Stomach (tissue), 8 donors: ENCODE measurements at regions not wholly inside any gene's neighbourhood (a gene's known extent, or its start where the extent isn't known, plus 50 kb on each side); places are given as distances from the start of the nearest gene placed in this dataset.

Experiments
- DNase-seq, 2 donors: peaks; one replicate each; pipeline versions ENCODE4 v3.0.0 to v3.0.0-alpha.2; 2013 to 2019
- H3K27ac ChIP-seq, 5 donors: fragments of 200-600 bp in 4 of 5; sonication (generic) in 4 of 5; one replicate each; pipeline ENCODE4 v1.5.1; 2013 to 2019; ENCODE audit warnings: mild to moderate bottlenecking in 1 of 5, moderate library complexity in 1 of 5
- H3K27me3 ChIP-seq, 3 donors: fragments of 200-600 bp; sonication (generic); one replicate each; pipeline ENCODE4 v1.5.1; 2017 to 2019; ENCODE audit warnings: mixed run types in 1 of 3
- H3K36me3 ChIP-seq, 4 donors: fragments of 200-600 bp; sonication (generic); 1 replicate in 3 of 4; 2 replicates in 1 of 4; pipeline ENCODE4 v1.5.1; 2016 to 2019
- H3K4me1 ChIP-seq, 4 donors: fragments of 200-600 bp; sonication (generic); one replicate each; pipeline ENCODE4 v1.5.1; 2016 to 2019
- H3K4me3 ChIP-seq, 4 donors: fragments of 200-600 bp; sonication (generic) in 3 of 4; one replicate each; pipeline ENCODE4 v1.5.1; 2016 to 2019; ENCODE audit warnings: mild to moderate bottlenecking in 1 of 4
- H3K9me3 ChIP-seq, 4 donors: fragments of 200-600 bp; sonication (generic); one replicate each; pipeline ENCODE4 v1.5.1; 2016 to 2019
- EP300 ChIP-seq: sonication (generic); formaldehyde crosslinking; IDR thresholded peaks from one replicate; pipeline ENCODE4 v1.6.1; 2017; ENCODE audit warnings: antibody characterized with exemption
- POLR2A ChIP-seq, 4 donors: fragments of 450-650 bp; IDR thresholded peaks; one replicate each; pipeline ENCODE4 v1.6.1; 2016; ENCODE audit warnings: antibody characterized with exemption in 4 of 4, control low read depth in 2 of 4, mild to moderate bottlenecking in 1 of 4, moderate library complexity in 1 of 4
- POLR2AphosphoS5 ChIP-seq, 3 donors: sonication (generic); formaldehyde crosslinking; IDR thresholded peaks; one replicate each; pipeline ENCODE4 v1.6.1; 2016; ENCODE audit warnings: antibody characterized with exemption in 3 of 3
- WGBS, 5 donors: extraction: QIAGEN DNeasy Blood & Tissue Kit in 3 of 5; methylation state at CpG; one replicate each; pipeline versions ENCODE4 v1.1.5 to v1.1.7; 2013 to 2018; 5-methylcytosine and 5-hydroxymethylcytosine counted together
- intact Hi-C: fragments of 100-400 bp; cut with DNase I; formaldehyde crosslinking; loops from one replicate; pipeline ENCODE4 v1.15.1; 2023; ENCODE audit warnings: low total_unique reads
- TF ChIP-seq, protein P1 (sequence below), 7 experiments: fragments of 450-650 bp in 4 of 7; fragments of 200-600 bp in 3 of 7; sonication (generic) in 3 of 7; IDR thresholded peaks; one replicate each; pipeline ENCODE4 v1.5.1; 2016 to 2019; ENCODE audit warnings: antibody characterized with exemption in 7 of 7, control low read depth in 2 of 7, mild to moderate bottlenecking in 1 of 7
- donor health status: healthy with polysubstance abuse.
- donor health status: Bipolar disorder and iron deficiency.
- donor health status: healthy.

DNA sequence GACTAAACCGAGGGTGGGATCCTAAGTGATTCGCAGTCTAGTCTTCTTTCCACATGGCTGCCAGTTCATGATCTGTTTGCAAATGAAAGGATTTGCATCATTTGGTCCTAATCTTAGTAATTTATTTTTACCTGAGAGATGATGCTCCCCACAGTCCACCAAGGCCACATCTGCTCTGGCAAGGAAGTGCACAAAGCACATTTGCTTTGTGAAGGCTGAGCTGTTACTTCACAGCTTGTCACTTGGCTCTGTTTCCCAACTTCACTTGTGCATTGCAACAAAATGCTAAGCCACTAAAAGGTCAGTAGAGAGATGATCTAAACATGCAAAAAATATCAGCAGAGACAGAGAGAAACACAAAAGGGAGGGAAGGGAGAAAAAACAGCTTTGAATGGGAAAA, 128.5 kb upstream of the VLDLR start:
- Histone ChIP-seq H3K27me3 (no peaks in the 10 kb centered on the region), H3K27ac (no peak overlapping the region), H3K4me1 (peaks cover 0 to 19% (median 6%) of the 10 kb centered on the region in 4 donors), H3K4me3 (no peak overlapping the region), H3K36me3 (no peaks in the 10 kb centered on the region), H3K9me3 (no peaks in the 10 kb centered on the region)
- 76 to 89% (median 79%) methylated on average over 2 of the region's 2 CpGs for WGBS, 5 donors
- intact Hi-C loops, result no loop called here
- peak in 1 of 2 donors; percentile 64 for DNase-seq
- TF ChIP-seq POLR2AphosphoS5 (IDR thresholded peaks at IDR 0.05), result peak in 1 of 3 donors; percentile 68
- TF ChIP-seq, protein P1, sequence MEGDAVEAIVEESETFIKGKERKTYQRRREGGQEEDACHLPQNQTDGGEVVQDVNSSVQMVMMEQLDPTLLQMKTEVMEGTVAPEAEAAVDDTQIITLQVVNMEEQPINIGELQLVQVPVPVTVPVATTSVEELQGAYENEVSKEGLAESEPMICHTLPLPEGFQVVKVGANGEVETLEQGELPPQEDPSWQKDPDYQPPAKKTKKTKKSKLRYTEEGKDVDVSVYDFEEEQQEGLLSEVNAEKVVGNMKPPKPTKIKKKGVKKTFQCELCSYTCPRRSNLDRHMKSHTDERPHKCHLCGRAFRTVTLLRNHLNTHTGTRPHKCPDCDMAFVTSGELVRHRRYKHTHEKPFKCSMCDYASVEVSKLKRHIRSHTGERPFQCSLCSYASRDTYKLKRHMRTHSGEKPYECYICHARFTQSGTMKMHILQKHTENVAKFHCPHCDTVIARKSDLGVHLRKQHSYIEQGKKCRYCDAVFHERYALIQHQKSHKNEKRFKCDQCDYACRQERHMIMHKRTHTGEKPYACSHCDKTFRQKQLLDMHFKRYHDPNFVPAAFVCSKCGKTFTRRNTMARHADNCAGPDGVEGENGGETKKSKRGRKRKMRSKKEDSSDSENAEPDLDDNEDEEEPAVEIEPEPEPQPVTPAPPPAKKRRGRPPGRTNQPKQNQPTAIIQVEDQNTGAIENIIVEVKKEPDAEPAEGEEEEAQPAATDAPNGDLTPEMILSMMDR (IDR thresholded peaks at IDR 0.05), result no peak
- no peak for TF ChIP-seq POLR2A (IDR thresholded peaks at IDR 0.05)
- TF ChIP-seq EP300, result no peak

DNA sequence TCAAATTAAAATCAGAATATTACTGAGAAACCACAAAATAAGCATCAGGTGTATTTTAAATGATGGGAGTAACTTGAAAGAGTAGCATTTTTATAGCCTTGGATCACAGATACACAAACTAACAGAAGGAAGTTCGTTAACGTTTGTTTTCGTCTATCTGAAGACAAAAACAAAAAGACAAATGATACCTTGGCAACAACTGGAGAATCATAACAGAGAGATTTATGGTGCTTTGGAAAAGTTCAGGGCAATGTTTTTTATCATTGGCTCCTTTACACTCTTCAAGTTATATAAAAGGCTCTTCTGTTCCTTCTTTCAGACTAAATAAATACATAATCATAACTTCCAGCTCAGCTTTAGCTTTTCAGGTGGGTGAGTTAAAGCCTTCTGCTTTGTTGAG, 128.1 kb upstream of the VLDLR start:
- peaks cover 0 to 19% (median 6%) of the 10 kb centered on the region in 4 donors for H3K4me1 ChIP-seq
- no peaks in the 10 kb centered on the region for H3K27me3 ChIP-seq
- WGBS, 5 donors, result 43 to 63% (median 59%) methylated on average over 3 of the region's 3 CpGs
- no peak for TF ChIP-seq POLR2A (IDR thresholded peaks at IDR 0.05)
- TF ChIP-seq, protein P1 (IDR thresholded peaks at IDR 0.05), result no peak
- no peak for TF ChIP-seq POLR2AphosphoS5 (IDR thresholded peaks at IDR 0.05)
- TF ChIP-seq EP300, result no peak
- H3K9me3 ChIP-seq, result no peaks in the 10 kb centered on the region
- H3K4me3 ChIP-seq, result no peak overlapping the region
- no peak overlapping the region for H3K27ac ChIP-seq
- H3K36me3 ChIP-seq, result no peaks in the 10 kb centered on the region
- intact Hi-C loops, result no loop called here
- DNase-seq, result no peak

DNA sequence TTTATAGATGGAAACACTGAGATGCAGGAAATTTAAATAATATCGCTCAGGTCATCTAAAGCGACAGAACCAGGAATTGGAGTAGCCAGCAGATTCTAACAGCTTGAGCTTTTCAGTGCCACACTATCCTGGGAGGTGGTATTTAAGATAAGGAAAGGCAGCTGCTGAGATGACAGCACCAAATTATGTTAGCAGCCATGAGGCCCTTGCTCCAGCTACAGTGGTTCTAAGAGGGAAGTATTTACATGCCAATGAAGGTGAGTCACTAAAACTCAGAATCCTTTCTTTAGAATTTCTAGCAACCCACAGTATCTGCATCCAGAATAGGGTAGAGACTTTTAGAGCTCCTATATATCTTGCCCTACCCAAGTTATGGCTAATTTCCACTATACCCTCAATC, 127.0 kb upstream of the VLDLR start:
- peak in 1 of 2 donors; percentile 28 for DNase-seq
- no peaks in the 10 kb centered on the region for H3K27me3 ChIP-seq
- H3K4me1 ChIP-seq, result peaks cover 0 to 19% (median 6%) of the 10 kb centered on the region in 4 donors
- intact Hi-C loops, result no loop called here
- H3K9me3 ChIP-seq, result no peaks in the 10 kb centered on the region
- TF ChIP-seq, protein P1 (IDR thresholded peaks at IDR 0.05), result no peak
- no peak for TF ChIP-seq POLR2A (IDR thresholded peaks at IDR 0.05)
- TF ChIP-seq POLR2AphosphoS5 (IDR thresholded peaks at IDR 0.05), result no peak
- H3K27ac ChIP-seq, result no peak overlapping the region
- WGBS, 5 donors, result 76 to 96% (median 91%) methylated on average over 2 of the region's 2 CpGs
- no peaks in the 10 kb centered on the region for H3K36me3 ChIP-seq
- no peak overlapping the region for H3K4me3 ChIP-seq

DNA sequence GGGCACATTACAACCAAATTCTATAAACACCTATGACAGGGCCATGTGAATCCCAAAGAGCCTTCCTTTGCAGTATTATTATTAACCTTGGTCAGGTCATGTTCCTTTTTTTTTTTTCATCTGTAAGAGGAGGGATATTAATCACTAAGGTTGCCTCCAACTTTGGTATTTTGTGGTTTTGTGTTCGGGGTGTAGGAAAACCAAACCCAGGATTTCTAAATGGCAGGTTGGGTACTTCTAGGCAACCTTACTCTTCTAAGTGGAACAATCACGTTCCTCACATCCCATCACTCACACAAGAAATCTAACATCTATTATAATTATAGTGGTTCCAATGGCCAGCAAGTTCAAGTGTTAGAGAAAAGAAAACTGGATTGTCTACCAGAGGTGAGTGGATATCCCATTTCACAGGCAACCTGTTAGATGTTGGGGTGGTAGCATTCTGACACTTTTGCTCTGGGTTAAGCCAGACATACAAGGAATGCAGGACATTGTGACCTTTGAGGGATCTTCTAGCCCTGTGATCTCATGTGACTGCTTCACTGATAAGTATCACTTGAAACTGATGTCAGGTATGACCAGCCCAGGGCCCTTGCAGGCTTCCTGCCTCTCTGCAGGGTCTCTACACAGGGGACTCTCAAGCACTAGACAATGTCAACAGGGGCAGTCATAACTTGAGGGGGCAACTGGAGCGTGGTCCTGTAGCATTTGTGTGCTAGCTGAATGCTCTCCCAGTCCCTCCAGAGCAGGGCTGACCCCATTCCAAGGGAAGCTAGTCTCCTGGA, 126.2 kb upstream of the VLDLR start:
- TF ChIP-seq POLR2A (IDR thresholded peaks at IDR 0.05), result no peak
- TF ChIP-seq, protein P1 (IDR thresholded peaks at IDR 0.05), result no peak
- H3K4me3 ChIP-seq, result no peak overlapping the region
- peaks cover 0 to 19% (median 6%) of the 10 kb centered on the region in 4 donors for H3K4me1 ChIP-seq
- no peaks in the 10 kb centered on the region for H3K36me3 ChIP-seq
- DNase-seq, result no peak
- no peaks in the 10 kb centered on the region for H3K9me3 ChIP-seq
- intact Hi-C loops, result no loop called here
- no peaks in the 10 kb centered on the region for H3K27me3 ChIP-seq
- H3K27ac ChIP-seq, result no peak overlapping the region
- 78 to 91% (median 88%) methylated on average over 2 to 3 of the region's 3 CpGs for WGBS, 5 donors
